ENCODE measurements at regions not wholly inside any gene's neighbourhood (a gene's known extent, or its start where the extent isn't known, plus 50 kb on each side); places are given as distances from the start of the nearest gene placed in this dataset.

GRCh38 chr11:69414773-69415187 is 66.7 kb upstream of the LINC01488 start:
- H4K20me1 ChIP-seq (ENCODE audit: insufficient read depth, low read length), result no peaks in the 10 kb centered on the region
- intact Hi-C loops (cut with micrococcal nuclease), result no loop called here
- 90% methylated on average over 4 of the region's 14 CpGs; no CpG with 5 or more reads in 1 of the 2 experiments for WGBS, 2 experiments (ENCODE audit: extremely low coverage in 2 of 2, insufficient read length in 1 of 2)

More at GRCh38 chr11:69414773-69415187, 66.7 kb upstream of the LINC01488 start:
- Histone ChIP-seq H3K4me1 (ENCODE audit: control insufficient read depth, insufficient read depth, low read length) (peaks cover 8% of the 10 kb centered on the region), H2BK15ac (ENCODE audit: low read depth, low read length) (no peak overlapping the region), H2AK9ac (replicated peaks; ENCODE audit: low read depth, low read length, poor library complexity) (peak overlapping the region; percentile 16), H3K4me3 (ENCODE audit: insufficient read depth, low read depth, low read length) (no peak overlapping the region), H3K4ac (ENCODE audit: low read depth, low read length) (0 out of 2 replicates have a peak overlapping the region, but pooled peaks have one; percentile 5), H2AFZ (replicated peaks; ENCODE audit: low read length, poor library complexity) (peak overlapping the region; percentile 40), H3K4me2 (ENCODE audit: low read depth, low read length) (no peak overlapping the region), H3K23ac (ENCODE audit: low read depth, low read length) (no peak overlapping the region), H3K14ac (replicated peaks; ENCODE audit: low read depth, low read length) (no peak overlapping the region), H3K18ac (ENCODE audit: low read depth, low read length) (no peak overlapping the region), H3K36me3 (ENCODE audit: control insufficient read depth, insufficient read depth, low read length) (no peaks in the 10 kb centered on the region), H2BK5ac (ENCODE audit: low read depth, low read length, poor library complexity, severe bottlenecking) (no peak overlapping the region), H3K27ac (ENCODE audit: insufficient read depth, low read length) (no peak overlapping the region), H4K8ac (ENCODE audit: low read depth in 2 of 2, low read length in 2 of 2) (no peak overlapping the region), H4K5ac (ENCODE audit: low read depth, low read length) (no peak overlapping the region), H3K9ac (ENCODE audit: low read depth, low read length) (no peak overlapping the region), H3K9me3 (ENCODE audit: control insufficient read depth, insufficient read depth, low read length) (no peaks in the 10 kb centered on the region), H3K79me1 (ENCODE audit: low read depth in 1 of 2, low read length in 2 of 2) (peaks cover 0 to 12% of the 10 kb centered on the region in 2 experiments; a peak in 2 of 4 replicates), H3K27me3 (ENCODE audit: control insufficient read depth, insufficient read depth, low read length) (no peaks in the 10 kb centered on the region), H4K91ac (ENCODE audit: insufficient read depth, low read depth, low read length) (no peak overlapping the region), H3K56ac (ENCODE audit: extremely low read depth, insufficient read depth, low read length) (no peak overlapping the region), H2BK120ac (ENCODE audit: low read depth, low read length) (no peak overlapping the region; the same call in 1 of the 2 replicates), H2BK20ac (ENCODE audit: low read depth, low read length) (no peak overlapping the region), H2AK5ac (ENCODE audit: low read depth, low read length) (0 out of 2 replicates have a peak overlapping the region, but pooled peaks have one; percentile 33), H3K9me1 (ENCODE audit: insufficient read depth, low read length) (peaks cover 11% of the 10 kb centered on the region)
- in situ Hi-C loops (cut with MboI; ENCODE audit: low sequenced_read_pairs) (no loop called here), dilution Hi-C loops (cut with HindIII; ENCODE audit: low sequenced_read_pairs, unreplicated experiment) (no loop called here)
- TF ChIP-seq RCOR1 (IDR thresholded peaks at IDR 0.05; ENCODE audit: insufficient replicate concordance, low read length), result no peak
- TF ChIP-seq NFE2L2 (IDR thresholded peaks at IDR 0.05; ENCODE audit: low read depth, low read length), result no peak
- no peak for TF ChIP-seq CEBPB (IDR thresholded peaks at IDR 0.05; ENCODE audit: low read depth, low read length)
- TF ChIP-seq RFX5 (IDR thresholded peaks at IDR 0.05; ENCODE audit: low read depth, low read length), result no peak
- TF ChIP-seq CTCF (conservative IDR thresholded peaks at IDR 0.05; ENCODE audit: low read depth, low read length), result no peak
- no peak for TF ChIP-seq CHD1 (IDR thresholded peaks at IDR 0.05; ENCODE audit: low read depth, low read length)
- TF ChIP-seq POLR2A (IDR thresholded peaks at IDR 0.05; ENCODE audit: low read depth, low read length), result no peak
- no peak for TF ChIP-seq FOS (IDR thresholded peaks at IDR 0.05; ENCODE audit: low read depth, low read length)
- no peak for TF ChIP-seq MAZ (IDR thresholded peaks at IDR 0.05; ENCODE audit: borderline replicate concordance, low read depth, low read length)
- TF ChIP-seq RAD21 (IDR thresholded peaks at IDR 0.05; ENCODE audit: low read length), result no peak
- no peak for TF ChIP-seq ELK1 (IDR thresholded peaks at IDR 0.05; ENCODE audit: borderline replicate concordance, low read depth, low read length)
- TF ChIP-seq USF2 (IDR thresholded peaks at IDR 0.05; ENCODE audit: low read depth, low read length), result no peak
- TF ChIP-seq BHLHE40 (IDR thresholded peaks at IDR 0.05; ENCODE audit: low read depth, low read length), result no peak
- no peak for TF ChIP-seq MAFK (IDR thresholded peaks at IDR 0.05; ENCODE audit: low read depth, low read length)
- TF ChIP-seq SMC3 (IDR thresholded peaks at IDR 0.05; ENCODE audit: low read depth, low read length), result no peak
- TF ChIP-seq MXI1 (IDR thresholded peaks at IDR 0.05; ENCODE audit: borderline replicate concordance, low read depth, low read length), result no peak
- POLR2A ChIA-PET (ENCODE audit: unreplicated experiment), result no interaction called here
- ATAC-seq (ENCODE audit: low read depth) (no peak), DNase-seq (no peak)
- CTCF ChIA-PET, result no interaction called here
- no TSS peak for BruUV-seq (replicated peaks)

All from IMR-90 (cell line).